Peyer's patch (tissue), 4 donors: ENCODE measurements at regions not wholly inside any gene's neighbourhood (a gene's known extent, or its start where the extent isn't known, plus 50 kb on each side); places are given as distances from the start of the nearest gene placed in this dataset.

Experiments used
- DNase-seq, 3 donors: peaks; one replicate each; pipeline ENCODE4 v3.0.0-alpha.2; 2017 to 2019
- H3K27ac ChIP-seq, 4 donors: fragments of 200-600 bp; sonication (generic); one replicate each; pipeline ENCODE4 v1.5.1; 2016 to 2019
- H3K27me3 ChIP-seq, 2 donors: fragments of 200-600 bp; sonication (generic); one replicate each; pipeline ENCODE4 v1.5.1; 2019
- H3K36me3 ChIP-seq, 3 donors: fragments of 200-600 bp; sonication (generic); one replicate each; pipeline ENCODE4 v1.5.1; 2016 to 2019
- H3K4me1 ChIP-seq, 4 donors: fragments of 200-600 bp; sonication (generic); one replicate each; pipeline ENCODE4 v1.5.1; 2016 to 2019
- H3K4me3 ChIP-seq, 4 donors: fragments of 200-600 bp; sonication (generic); 1 replicate in 3 of 4; 2 replicates in 1 of 4; pipeline ENCODE4 v1.5.1; 2016 to 2019; ENCODE audit warnings: mild to moderate bottlenecking in 1 of 4
- H3K9me3 ChIP-seq, 4 donors: fragments of 200-600 bp; sonication (generic); one replicate each; pipeline ENCODE4 v1.5.1; 2016 to 2019; ENCODE audit warnings: mild to moderate bottlenecking in 1 of 4
- POLR2A ChIP-seq, 2 donors: fragments of 450-650 bp; IDR thresholded peaks; one replicate each; pipeline ENCODE4 v1.5.1; 2017; ENCODE audit warnings: antibody characterized with exemption in 2 of 2, mild to moderate bottlenecking in 2 of 2, moderate library complexity in 2 of 2
- TF ChIP-seq, protein P1 (sequence below), 6 experiments: fragments of 450-650 bp in 4 of 6; fragments of 200-600 bp in 2 of 6; sonication (generic) in 1 of 6; IDR thresholded peaks; one replicate each; pipeline ENCODE4 v1.5.1; 2017 to 2019; ENCODE audit warnings: antibody characterized with exemption in 6 of 6, mild to moderate bottlenecking in 3 of 6, moderate library complexity in 1 of 6

DNA sequence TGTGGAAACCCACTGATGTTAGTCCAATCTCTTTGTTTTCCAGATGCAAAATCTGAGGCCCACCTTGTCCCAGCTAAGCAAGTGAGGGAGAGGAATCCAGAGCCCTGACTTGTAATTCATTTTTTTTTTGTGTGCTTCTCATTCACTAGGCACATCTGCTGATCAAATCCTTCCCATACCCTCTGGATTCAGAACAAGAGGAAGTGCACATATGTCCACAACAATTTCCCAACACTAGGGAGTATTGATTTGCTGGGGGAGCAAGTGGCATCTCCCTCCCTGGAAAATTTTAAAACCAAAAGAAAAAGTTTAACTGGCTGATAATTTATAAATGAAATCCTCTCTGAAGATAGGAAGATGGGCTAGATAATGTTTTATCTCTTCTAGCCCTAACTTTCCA lies 94.6 kb upstream of the RFC3 start:
- no peak for TF ChIP-seq POLR2A (IDR thresholded peaks at IDR 0.05)
- TF ChIP-seq, protein P1, sequence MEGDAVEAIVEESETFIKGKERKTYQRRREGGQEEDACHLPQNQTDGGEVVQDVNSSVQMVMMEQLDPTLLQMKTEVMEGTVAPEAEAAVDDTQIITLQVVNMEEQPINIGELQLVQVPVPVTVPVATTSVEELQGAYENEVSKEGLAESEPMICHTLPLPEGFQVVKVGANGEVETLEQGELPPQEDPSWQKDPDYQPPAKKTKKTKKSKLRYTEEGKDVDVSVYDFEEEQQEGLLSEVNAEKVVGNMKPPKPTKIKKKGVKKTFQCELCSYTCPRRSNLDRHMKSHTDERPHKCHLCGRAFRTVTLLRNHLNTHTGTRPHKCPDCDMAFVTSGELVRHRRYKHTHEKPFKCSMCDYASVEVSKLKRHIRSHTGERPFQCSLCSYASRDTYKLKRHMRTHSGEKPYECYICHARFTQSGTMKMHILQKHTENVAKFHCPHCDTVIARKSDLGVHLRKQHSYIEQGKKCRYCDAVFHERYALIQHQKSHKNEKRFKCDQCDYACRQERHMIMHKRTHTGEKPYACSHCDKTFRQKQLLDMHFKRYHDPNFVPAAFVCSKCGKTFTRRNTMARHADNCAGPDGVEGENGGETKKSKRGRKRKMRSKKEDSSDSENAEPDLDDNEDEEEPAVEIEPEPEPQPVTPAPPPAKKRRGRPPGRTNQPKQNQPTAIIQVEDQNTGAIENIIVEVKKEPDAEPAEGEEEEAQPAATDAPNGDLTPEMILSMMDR (IDR thresholded peaks at IDR 0.05), result no peak
- Histone ChIP-seq H3K27ac (peak overlapping the region in 2 of 4 donors; percentile 17 to 33), H3K9me3 (no peaks in the 10 kb centered on the region), H3K27me3 (no peaks in the 10 kb centered on the region), H3K4me1 (peaks cover 0 to 15% (median 3%) of the 10 kb centered on the region in 4 donors), H3K4me3 (no peak overlapping the region), H3K36me3 (no peaks in the 10 kb centered on the region)
- no peak for DNase-seq

DNA sequence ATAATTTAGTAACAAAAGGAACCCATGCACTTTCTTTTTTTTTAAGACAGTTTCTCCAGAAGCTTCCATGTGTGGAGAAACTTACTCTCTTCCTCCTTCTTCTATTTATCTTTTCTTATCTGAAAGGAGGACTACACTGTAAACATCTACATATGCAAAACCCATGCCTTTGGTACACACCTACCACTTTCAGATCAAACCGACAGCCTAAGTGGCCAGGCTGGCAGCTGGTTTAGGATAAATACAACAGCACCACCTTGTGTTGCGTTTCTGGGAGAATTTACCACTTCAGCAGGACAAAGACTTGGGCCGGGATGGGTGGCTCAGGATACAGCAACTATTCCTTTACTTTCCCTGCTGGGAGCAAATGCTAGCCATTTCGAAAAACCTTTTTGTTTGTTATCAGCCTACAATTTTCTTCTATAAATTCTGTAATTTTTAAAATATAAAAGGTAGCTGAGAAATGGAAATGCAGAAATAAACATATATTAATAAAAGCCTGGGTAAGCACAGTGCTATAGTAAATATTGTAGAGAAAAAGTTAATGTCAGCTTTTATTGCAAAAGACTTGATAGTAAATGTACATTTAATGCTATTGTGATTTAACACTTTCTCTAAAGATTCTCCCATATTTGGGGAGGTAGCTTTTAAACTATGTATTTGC lies 94.0 kb upstream of the RFC3 start:
- TF ChIP-seq POLR2A (IDR thresholded peaks at IDR 0.05), result no peak
- TF ChIP-seq, protein P1 (IDR thresholded peaks at IDR 0.05), result peak; percentile 25 to 86 (median 75)
- peak in 2 of 3 donors; percentile 68 to 91 for DNase-seq
- H3K4me1 ChIP-seq, result peaks cover 0 to 15% (median 5%) of the 10 kb centered on the region in 4 donors
- H3K4me3 ChIP-seq, result no peak overlapping the region
- peak overlapping the region in 1 of 4 donors; percentile 33 for H3K27ac ChIP-seq
- no peaks in the 10 kb centered on the region for H3K9me3 ChIP-seq
- no peaks in the 10 kb centered on the region for H3K27me3 ChIP-seq
- H3K36me3 ChIP-seq, result no peaks in the 10 kb centered on the region

DNA sequence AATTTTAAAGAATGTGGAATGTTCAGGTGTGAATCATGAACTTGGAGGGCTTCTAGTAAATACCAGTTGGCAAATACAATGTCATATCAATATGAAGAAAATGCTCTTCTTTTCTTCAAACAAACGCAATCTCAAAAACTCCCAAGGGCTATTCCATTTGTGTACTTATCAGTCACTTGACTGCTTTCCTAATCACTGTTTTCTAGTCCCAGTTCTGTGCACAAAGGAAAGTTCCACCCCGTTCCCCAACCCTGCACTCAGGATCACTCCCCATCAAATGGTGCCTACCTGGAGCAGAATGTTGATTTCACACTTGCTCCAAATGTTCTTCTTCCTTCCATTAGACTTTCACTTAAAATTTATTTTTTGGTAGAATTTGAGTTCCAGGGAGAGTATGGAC lies 92.6 kb upstream of the RFC3 start:
- H3K9me3 ChIP-seq, result no peaks in the 10 kb centered on the region
- DNase-seq, result no peak
- H3K4me1 ChIP-seq, result peaks cover 0 to 15% (median 6%) of the 10 kb centered on the region in 4 donors
- no peak overlapping the region for H3K27ac ChIP-seq
- no peaks in the 10 kb centered on the region for H3K27me3 ChIP-seq
- H3K4me3 ChIP-seq, result no peak overlapping the region
- TF ChIP-seq, protein P1 (IDR thresholded peaks at IDR 0.05), result no peak
- no peak for TF ChIP-seq POLR2A (IDR thresholded peaks at IDR 0.05)
- no peaks in the 10 kb centered on the region for H3K36me3 ChIP-seq

DNA sequence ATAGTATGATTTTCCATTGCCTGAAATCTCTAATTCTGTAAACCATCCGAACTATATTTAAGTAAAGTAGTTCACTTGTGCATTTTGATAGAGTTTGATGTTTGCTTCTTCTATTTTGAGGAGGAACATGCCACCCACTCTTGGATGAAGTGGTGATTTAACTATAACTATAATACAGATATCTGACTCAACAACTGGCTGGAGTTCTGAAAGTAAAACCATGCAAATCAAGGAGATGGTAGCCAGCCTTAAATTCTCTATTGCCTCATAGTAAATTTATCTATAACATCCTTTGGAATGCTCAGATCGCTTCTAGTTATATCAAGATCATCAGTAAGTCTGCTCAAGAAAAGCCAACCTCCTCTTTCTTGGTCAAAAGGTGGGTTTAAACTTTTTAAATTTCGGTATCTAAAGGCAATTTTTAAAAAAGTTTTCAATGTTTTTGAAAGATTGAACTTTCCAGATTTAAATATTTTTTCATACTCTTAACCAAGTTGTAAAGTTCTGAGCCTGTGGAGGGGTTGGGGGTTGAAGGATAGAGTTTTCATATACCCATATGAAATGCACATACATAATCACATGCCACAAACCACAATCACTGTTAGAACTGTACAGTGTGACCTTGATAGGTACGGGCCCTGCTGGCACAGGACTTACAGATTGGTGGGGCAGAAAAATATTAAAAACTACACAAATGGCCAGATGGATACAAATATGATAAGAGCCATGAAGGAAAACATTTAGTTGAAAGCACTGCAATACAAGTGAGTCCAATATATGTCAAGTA lies 90.5 kb upstream of the RFC3 start:
- TF ChIP-seq, protein P1 (IDR thresholded peaks at IDR 0.05), result no peak
- no peak for TF ChIP-seq POLR2A (IDR thresholded peaks at IDR 0.05)
- Histone ChIP-seq H3K27ac (no peak overlapping the region), H3K36me3 (no peaks in the 10 kb centered on the region)

DNA sequence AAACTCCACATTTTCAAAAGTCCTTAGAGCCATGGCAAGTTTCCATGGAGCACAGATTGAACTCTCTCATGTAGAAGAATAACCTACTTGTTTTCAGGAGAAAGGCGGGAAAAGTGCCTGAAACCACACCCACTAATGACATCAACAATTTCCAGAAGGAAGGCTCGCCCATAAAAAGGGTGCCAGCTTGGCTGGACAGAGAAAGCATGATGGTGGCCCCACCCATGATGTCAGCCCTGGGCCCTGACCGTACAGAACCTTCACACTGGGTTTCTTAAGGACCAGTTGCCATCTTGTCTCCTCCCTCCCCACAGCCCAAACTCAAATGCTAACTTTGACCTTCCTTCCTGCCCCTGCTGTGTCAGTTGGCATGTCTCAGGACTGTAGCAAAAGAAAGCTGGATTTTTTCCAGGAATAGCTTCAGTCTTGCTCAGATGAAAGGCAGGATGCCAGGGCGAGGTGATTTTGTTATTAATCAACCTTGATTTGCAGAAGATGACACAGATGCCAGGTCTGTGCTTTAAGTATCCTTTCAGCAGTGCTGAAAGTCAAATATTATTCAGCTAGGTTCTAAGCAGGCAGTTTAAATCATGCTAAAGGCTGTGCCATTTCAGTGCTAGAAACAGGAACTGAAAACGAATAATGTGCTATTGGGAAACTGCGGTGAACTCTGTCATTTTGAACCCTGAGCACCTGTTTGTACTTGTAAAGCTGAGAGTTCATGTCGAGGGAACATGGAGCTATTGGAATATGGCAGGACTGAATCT lies 89.5 kb upstream of the RFC3 start:
- H3K9me3 ChIP-seq, result no peaks in the 10 kb centered on the region
- H3K27ac ChIP-seq, result peak overlapping the region in 2 of 4 donors; percentile 3 to 44
- DNase-seq, result no peak
- H3K4me3 ChIP-seq, result no peak overlapping the region
- no peak for TF ChIP-seq POLR2A (IDR thresholded peaks at IDR 0.05)
- TF ChIP-seq, protein P1 (IDR thresholded peaks at IDR 0.05), result no peak
- peaks cover 0 to 12% (median 3%) of the 10 kb centered on the region in 4 donors for H3K4me1 ChIP-seq
- H3K36me3 ChIP-seq, result no peaks in the 10 kb centered on the region
- no peaks in the 10 kb centered on the region for H3K27me3 ChIP-seq

More for the DNA sequence above, 90.5 kb upstream of the RFC3 start:
- DNase-seq, result no peak
- peaks cover 0 to 15% (median 6%) of the 10 kb centered on the region in 4 donors for H3K4me1 ChIP-seq
- H3K27me3 ChIP-seq, result no peaks in the 10 kb centered on the region
- H3K9me3 ChIP-seq, result no peaks in the 10 kb centered on the region
- H3K4me3 ChIP-seq, result no peak overlapping the region
